GM19467 (cell line): ENCODE measurements at regions not wholly inside any gene's neighbourhood (a gene's known extent, or its start where the extent isn't known, plus 50 kb on each side); places are given as distances from the start of the nearest gene placed in this dataset.
A peak's percentile ranks its signal among the peaks of the same experiment; 100 is the strongest.

Source experiments
- ATAC-seq: cut with Tn5 transposase; IDR thresholded peaks from one replicate; pipeline ENCODE4 v1.9.1; 2021; ENCODE audit warnings: mild to moderate bottlenecking, moderate library complexity; ENCODE audit not compliant: unreplicated experiment

DNA sequence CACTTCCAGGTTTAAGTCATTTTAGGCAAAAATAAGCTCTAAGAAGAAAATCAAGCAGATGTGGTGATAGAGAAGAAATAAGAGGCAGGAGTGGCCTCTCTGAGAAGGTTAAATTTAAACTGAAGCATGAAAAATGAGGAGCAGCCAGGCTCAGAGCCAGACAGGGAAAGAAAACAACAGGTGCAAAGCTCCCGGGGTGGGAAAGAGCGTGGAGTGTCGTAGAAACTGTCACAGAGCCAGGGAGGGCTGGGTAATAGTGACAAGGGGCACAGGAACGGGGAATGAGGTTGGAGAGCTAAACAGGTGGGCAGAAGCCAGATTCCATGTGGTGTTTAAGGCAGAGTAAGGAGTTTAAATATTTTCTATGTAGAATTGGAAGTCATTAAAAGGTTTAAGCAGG is 132.1 kb upstream of the BLID start:
- ATAC-seq, result no peak

- ATAC-seq, result no peak
These were observed 130.9 kb upstream of the BLID start for GRCh38 chr11:122246874-122247273.

DNA sequence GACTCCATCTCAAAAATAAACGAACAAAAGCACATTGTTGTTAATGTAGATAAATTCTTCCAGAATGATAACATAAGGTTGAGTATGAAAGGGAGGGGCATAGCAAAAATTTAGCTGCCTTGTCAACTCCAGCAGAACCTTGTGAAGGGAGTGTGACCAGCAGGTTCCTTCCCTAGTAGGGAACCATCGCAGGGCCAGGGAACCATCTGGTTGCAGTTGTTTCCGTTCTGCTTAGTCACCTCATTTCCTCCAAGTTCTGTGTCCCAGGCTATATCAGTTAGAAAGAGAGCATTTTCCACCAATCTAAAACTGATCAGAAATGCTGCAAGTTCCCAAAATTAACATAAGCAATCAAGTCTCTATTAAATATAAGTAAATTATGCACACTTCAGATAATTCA is 126.7 kb upstream of the BLID start:
- no peak for ATAC-seq

- no peak for ATAC-seq
These were observed 125.6 kb upstream of the BLID start for GRCh38 chr11:122241566-122241965.

DNA sequence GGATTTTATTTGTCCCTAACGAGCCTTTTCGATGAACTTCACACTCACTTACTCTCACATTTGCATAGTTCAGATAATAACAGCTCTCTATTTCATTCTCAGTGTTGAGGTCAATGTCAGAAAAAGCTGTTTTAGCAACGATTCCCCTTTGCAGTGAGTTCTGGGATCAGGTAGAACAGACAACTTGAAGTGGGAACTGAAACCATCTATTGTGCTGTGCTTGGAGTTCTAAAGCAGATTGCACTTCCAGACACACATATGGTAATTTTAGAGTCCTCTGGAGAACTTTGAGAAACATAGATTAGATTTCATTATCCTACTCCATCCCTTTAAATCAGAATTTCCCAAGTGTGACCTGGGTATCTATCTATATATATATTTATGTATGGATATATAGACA is 124.6 kb upstream of the BLID start:
- ATAC-seq, result no peak

GRCh38 chr11:122235615-122236014 is 119.6 kb upstream of the BLID start:
- ATAC-seq, result no peak

GRCh38 chr11:122234780-122235179 is 118.8 kb upstream of the BLID start:
- no peak for ATAC-seq

DNA sequence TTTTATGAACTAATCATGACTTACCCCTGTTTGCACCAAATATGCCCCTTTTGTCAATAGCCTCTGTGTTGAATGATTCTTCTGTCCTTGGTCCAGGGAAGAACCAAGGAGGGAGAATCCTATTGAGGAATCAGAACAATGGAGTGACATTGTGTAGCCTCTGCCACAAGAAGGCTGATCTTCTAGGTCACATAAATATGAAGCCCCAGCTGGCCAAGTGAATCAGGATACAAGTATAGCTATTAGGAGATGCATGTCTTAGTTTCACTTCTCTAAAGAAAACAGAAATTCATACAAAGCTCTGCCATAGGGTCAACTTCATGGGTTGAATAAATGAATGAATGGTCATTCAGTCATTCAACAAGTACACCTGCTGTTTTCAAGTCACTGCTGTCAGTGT is 118.2 kb upstream of the BLID start:
- ATAC-seq, result no peak

DNA sequence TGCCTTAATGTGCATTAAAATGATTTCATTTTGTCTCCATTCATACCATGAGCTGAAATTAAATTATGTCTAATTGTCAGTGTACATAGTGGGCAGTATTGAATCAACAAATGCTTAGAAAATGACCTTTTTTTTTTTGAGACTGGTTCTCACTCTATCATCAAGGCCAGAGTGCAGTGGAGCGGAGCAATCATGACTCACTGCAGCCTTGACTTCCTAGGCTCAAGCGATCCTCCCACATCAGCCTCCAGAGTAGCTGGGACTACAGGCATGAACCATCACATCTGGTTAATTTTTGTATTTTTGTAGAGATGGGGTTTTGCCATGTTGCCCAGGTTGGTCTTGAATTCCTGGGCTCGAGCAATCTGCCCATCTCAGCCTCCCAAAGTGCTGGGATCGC is 117.0 kb upstream of the BLID start:
- ATAC-seq, result no peak

DNA sequence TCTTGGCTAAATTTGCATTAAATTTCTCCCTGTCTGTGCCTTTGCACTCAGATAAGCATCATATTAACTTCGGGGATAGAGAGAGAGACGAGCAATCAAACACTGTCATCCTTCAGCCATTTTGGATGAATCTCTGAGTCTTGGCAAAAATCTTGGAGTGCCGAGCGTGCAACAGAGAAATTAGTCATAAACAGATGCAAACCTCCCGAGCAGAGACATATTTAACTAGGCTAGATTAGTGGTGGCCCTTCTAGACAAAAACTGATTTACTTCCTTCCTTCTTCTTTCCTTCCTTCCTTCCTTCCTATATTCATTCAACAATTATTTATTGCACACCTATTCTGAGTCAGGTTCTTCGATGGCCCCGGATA is 114.4 kb upstream of the BLID start:
- no peak for ATAC-seq

DNA sequence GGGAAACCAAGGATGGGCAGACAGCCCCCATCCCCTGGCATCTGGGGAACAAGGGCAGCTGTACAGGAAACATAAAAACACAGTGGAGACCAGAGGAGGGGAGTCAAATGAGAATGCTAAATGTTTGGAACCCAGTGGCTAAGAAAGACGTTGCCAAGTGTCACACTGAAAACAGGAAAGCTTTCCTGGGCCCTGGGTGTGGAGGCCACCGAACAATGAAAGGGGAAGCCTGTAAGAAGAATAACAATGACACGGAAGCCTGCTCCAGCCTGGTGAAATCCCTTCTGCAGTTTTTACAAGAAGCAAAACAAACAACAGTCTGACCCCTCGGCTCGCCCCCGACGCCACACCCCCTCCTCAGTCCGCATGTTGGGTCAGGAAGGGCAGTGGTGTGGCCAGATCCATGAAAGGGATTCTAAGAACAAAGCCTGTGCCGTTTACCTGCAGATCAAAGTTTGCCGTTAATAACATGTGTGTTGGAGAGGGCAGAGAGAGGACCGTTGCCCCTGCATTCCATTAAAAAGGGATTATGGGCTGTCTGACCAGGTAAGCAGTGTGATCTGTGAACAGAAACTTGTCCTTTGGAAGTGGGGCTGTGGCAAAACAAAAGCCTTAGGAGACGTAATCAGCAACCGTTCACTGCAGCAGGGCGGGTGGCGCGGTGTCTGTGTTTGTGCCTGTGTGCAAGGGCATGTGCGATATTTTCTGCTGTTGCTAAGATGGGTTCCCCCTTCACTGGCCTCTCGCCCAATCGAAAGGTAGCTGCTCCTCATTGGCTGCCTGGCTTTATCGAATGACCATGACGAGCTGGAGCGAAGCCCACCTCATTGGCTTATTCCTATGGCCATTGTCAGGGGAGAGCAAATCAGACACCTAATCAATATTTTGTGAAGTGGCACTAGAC is 113.7 kb upstream of the BLID start:
- ATAC-seq, result no peak

GRCh38 chr11:122229078-122229477 is 113.1 kb upstream of the BLID start:
- no peak for ATAC-seq

- no peak for ATAC-seq
These were observed 110.9 kb upstream of the BLID start for GRCh38 chr11:122226810-122227379.

DNA sequence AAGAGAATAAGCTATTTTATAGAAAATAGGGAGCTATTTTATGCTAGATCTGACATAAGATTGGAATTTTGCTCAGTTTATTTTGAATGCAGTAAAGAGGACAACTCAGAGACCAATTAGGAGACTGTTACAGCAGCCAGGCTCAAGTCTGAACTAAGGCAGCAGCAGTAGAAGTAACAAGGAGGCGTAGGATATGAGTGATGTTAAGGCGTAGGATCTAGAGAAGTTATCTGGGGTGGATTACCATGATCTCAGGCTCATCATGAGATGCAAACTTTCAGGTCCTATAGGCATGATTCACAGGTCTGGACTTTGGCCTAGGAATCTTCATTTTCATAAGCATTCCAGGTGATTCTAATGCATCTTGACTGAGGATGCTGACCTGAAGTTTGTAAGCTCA is 108.9 kb upstream of the BLID start:
- no peak for ATAC-seq

DNA sequence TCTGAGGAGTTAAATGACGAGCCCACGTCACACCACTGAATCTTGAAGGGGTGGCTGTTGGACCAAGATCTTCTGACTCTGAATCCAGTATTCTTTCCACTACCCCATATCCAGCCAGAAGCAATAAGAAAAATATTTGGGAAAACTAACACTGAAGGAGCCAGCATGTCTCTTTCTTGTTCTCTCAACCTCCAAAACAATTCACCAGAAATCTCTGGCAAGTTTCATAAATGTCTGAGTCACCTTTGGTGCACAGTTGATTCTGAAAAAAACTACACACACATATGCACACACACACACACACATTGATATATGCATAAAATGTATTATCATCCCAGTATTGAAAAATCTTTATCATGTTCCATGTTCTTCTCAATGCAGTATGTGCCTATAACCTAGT is 104.3 kb upstream of the BLID start:
- ATAC-seq, result no peak

DNA sequence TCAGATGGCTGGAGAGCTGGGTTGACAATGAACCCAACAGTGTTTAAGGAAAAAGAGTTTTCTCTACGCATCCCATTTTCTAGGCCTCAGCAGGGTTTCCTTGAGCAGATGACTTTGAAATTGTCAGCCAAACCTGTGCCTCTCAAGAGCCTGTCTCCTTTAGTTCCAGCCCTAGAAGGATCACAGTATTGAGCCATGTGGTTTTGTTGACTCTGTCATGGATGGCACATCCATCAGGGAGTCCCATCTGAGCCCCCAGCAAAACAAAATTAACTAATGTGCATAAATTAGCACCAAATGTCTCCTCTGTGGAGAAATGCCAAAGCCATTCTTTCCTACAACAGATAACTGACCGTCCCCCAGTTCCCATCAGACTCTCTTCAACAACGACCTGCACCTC is 103.8 kb upstream of the BLID start:
- ATAC-seq, result no peak

DNA sequence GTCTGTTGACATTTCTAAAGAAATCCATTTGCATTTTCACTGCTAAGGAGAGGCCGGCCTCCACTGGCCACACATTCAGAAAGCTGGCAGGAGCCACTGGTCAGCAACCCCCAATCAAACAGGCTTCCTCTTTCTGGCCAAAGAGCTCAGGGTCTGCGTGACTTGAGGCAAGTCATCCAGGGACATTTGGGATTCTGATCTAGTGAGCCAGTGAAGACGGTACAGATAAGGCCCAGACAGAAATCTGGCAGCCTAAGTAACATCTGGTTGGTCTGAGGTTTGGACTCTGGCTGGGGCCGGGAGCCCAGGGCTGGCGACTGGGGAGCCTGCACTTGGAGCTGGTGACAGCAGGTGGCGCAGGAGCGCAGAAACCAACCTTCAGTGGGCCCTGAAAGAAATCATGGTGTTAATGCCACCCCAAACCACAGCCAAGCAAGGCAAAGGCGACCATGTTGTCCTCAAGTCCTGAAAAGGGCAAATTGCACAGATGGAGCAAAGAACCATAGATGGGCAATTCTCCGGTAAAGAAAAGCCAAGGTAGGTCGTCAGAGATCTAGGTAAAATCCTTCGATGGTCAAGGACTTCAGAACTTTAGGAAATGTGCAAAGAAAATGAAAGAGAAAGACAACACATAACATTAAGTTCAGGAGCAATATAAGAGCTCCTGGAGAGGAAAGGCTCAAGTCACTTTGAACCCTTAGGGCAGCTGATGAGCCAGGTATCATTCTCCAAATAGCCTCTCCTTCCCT is 99.4 kb upstream of the BLID start:
- ATAC-seq, result peak; percentile 89

GRCh38 chr11:122214567-122214966 is 98.6 kb upstream of the BLID start:
- no peak for ATAC-seq

- ATAC-seq, result no peak
These were observed 98.1 kb upstream of the BLID start for GRCh38 chr11:122214080-122214479.

- no peak for ATAC-seq
These were observed 97.2 kb upstream of the BLID start for GRCh38 chr11:122213171-122213570.

- ATAC-seq, result no peak
These were observed 94.5 kb upstream of the BLID start for GRCh38 chr11:122210367-122210997.
